K562 (cell line): ENCODE measurements at regions not wholly inside any gene's neighbourhood (a gene's known extent, or its start where the extent isn't known, plus 50 kb on each side); places are given as distances from the start of the nearest gene placed in this dataset.

Experiments used
- ATAC-seq: fragments of 200-7000 bp; cut with Tn5 transposase; 3 replicates; pipeline ENCODE4 v1.9.1; 2020; ENCODE audit warnings: moderate library complexity
- BruUV-seq: library from RNA; stranded (reverse); fragments of 400-500 nt; replicated peaks from 2 replicates; lab custom pipeline; 2021; lab: Mats Ljungman, UMichigan
- CTCF ChIA-PET: fragments of 300-600 bp; formaldehyde crosslinking; extraction: SDS; loops from one replicate; lab custom pipeline; 2021; ENCODE audit warnings: low intra/inter-chr PET ratio; lab: Yijun Ruan, JAX
- POLR2A ChIA-PET: fragments of 300-600, 350-650 bp; sonication (Branson Sonifier 250); formaldehyde crosslinking; extraction: SDS; loops from one replicate; lab custom pipeline; 2021; ENCODE audit warnings: antibody characterized with exemption, inconsistent platforms; lab: Yijun Ruan, JAX
- DNase-seq, 4 experiments: peaks; one replicate each; pipeline versions ENCODE4 v3.0.0 to v3.0.0-alpha.2; 2011 to 2018; ENCODE audit warnings: low spot score in 3 of 4, mixed read lengths in 3 of 4; ENCODE audit errors: extremely low read depth in 1 of 4
- FAIRE-seq: peaks from 2 replicates; lab custom pipeline; 2011; peaks lifted over from hg19 to GRCh38; lab: Jason Lieb, UNC
- H2AFZ ChIP-seq: 2 replicates; pipeline ENCODE4 v1.6.0; 2011; ENCODE audit warnings: low read depth, low read length, control low read depth, inconsistent platforms
- H3K27ac ChIP-seq: fragments of 200-600 bp; 3 replicates; pipeline ENCODE4 v1.8.0; 2011; ENCODE audit warnings: low read depth, mild to moderate bottlenecking, control low read depth, inconsistent platforms, low read length, moderate library complexity, mixed read lengths; ENCODE audit errors: extremely low read depth
- H3K27me3 ChIP-seq, 2 experiments: fragments of 300-600 bp in 1 of 2; 2 replicates in 1 of 2; 3 replicates in 1 of 2; pipeline versions ENCODE4 v1.6.0 to v1.8.0; 2011; ENCODE audit warnings: inconsistent platforms in 2 of 2, low read length in 2 of 2, mild to moderate bottlenecking in 1 of 2, mixed read lengths in 1 of 2, moderate library complexity in 1 of 2; ENCODE audit not compliant: control insufficient read depth in 2 of 2, insufficient read depth in 2 of 2
- H3K36me3 ChIP-seq: fragments of 300-600 bp; 3 replicates; pipeline ENCODE4 v1.8.0; 2011; ENCODE audit warnings: mild to moderate bottlenecking, low read length, inconsistent platforms; ENCODE audit not compliant: control insufficient read depth, insufficient read depth
- H3K4me1 ChIP-seq, 2 experiments: fragments of 200-600 bp in 1 of 2; replicated peaks in 1 of 2; 2 replicates in 1 of 2; 3 replicates in 1 of 2; pipeline versions ENCODE4 v1.5.1 to v1.8.0; 2011; ENCODE audit warnings: inconsistent platforms in 2 of 2, low read length in 2 of 2, mild to moderate bottlenecking in 1 of 2, mixed read lengths in 1 of 2, moderate library complexity in 1 of 2; ENCODE audit not compliant: control insufficient read depth in 2 of 2, insufficient read depth in 2 of 2
- H3K4me2 ChIP-seq: 2 replicates; pipeline ENCODE4 v1.6.1; 2011; ENCODE audit warnings: low read length, control low read depth, inconsistent platforms, mixed read lengths; ENCODE audit not compliant: insufficient read depth
- H3K4me3 ChIP-seq: fragments of 200-600 bp; sonication (generic), shearing (Covaris generic); 2 replicates; pipeline ENCODE4 v1.5.1; 2016; ENCODE audit warnings: control low read depth, inconsistent platforms
- H3K79me2 ChIP-seq: fragments of 200-600 bp; 3 replicates; pipeline ENCODE4 v1.8.0; 2011; ENCODE audit warnings: low read length, inconsistent platforms; ENCODE audit not compliant: control insufficient read depth, insufficient read depth
- H3K9ac ChIP-seq, 2 experiments: 2 replicates each; pipeline versions ENCODE4 v1.6.0 to v1.6.1; 2011; ENCODE audit warnings: low read depth in 2 of 2, low read length in 2 of 2, control low read depth in 1 of 2, inconsistent platforms in 1 of 2, mild to moderate bottlenecking in 1 of 2, mixed read lengths in 1 of 2; ENCODE audit not compliant: insufficient read depth in 1 of 2
- H3K9me1 ChIP-seq: one replicate; pipeline ENCODE4 v1.6.0; 2011; ENCODE audit warnings: inconsistent platforms, mild to moderate bottlenecking, low read length, moderate library complexity; ENCODE audit not compliant: control insufficient read depth, insufficient read depth
- H3K9me3 ChIP-seq: replicated peaks from 2 replicates; pipeline ENCODE4 v1.5.1; 2011; ENCODE audit warnings: low read depth, low read length, inconsistent platforms; ENCODE audit not compliant: control insufficient read depth, insufficient read depth
- H4K20me1 ChIP-seq: replicated peaks from 2 replicates; pipeline ENCODE4 v1.6.1; 2011; ENCODE audit warnings: low read length, inconsistent platforms, mixed read lengths; ENCODE audit not compliant: control insufficient read depth, insufficient read depth
- BHLHE40 ChIP-seq: IDR thresholded peaks from 2 replicates; pipeline ENCODE4 v1.6.1; 2011; ENCODE audit warnings: low read length, improper control_type of control experiment
- CHD7 ChIP-seq: fragments of 200-600 bp; sonication (generic); IDR thresholded peaks from one replicate; pipeline ENCODE4 v1.6.1; 2012; ENCODE audit warnings: mild to moderate bottlenecking, low read depth, low read length, inconsistent platforms
- E2F8 ChIP-seq: fragments of 450-650 bp; IDR thresholded peaks from 2 replicates; pipeline ENCODE4 v1.7.1; 2018; ENCODE audit warnings: mild to moderate bottlenecking, low read depth; ENCODE audit not compliant: partially characterized antibody
- PPARD ChIP-seq: fragments of 250-450 bp; sonication (Bioruptor Pico); IDR thresholded peaks from 2 replicates; pipeline ENCODE4 v1.8.0; 2022; ENCODE audit warnings: inconsistent platforms, mild to moderate bottlenecking, moderate library complexity
- SNIP1 ChIP-seq: fragments of 450-650 bp; IDR thresholded peaks from 2 replicates; pipeline ENCODE4 v1.7.1; 2017; ENCODE audit warnings: low read depth, mild to moderate bottlenecking
- THAP7 ChIP-seq: fragments of 250-450 bp; sonication (Bioruptor Pico); IDR thresholded peaks from 2 replicates; pipeline ENCODE4 v1.5.0; 2021
- WGBS: fragments of 100-300 bp; shearing (Covaris generic); methylation state at CpG from one replicate; pipeline ENCODE4 v1.1.6; 2016; ENCODE audit warnings: low coverage, mixed read lengths; ENCODE audit not compliant: insufficient coverage; ENCODE audit errors: missing lambda C conversion rate; 5-methylcytosine and 5-hydroxymethylcytosine counted together
- in situ Hi-C: fragments of 300-500 bp; cut with MboI; formaldehyde crosslinking; loops from 4 replicates; pipeline ENCODE4 v1.15.0; 2018; ENCODE audit warnings: inconsistent platforms, mixed read lengths
- intact Hi-C: fragments of 100-400 bp; cut with micrococcal nuclease; formaldehyde crosslinking; loops from 2 replicates; pipeline ENCODE4 v1.14.2; 2022

- Histone ChIP-seq H3K9me1 (no peaks in the 10 kb centered on the region), H3K4me2 (no peak overlapping the region), H3K9me3 (no peaks in the 10 kb centered on the region), H4K20me1 (no peaks in the 10 kb centered on the region), H3K36me3 (no peaks in the 10 kb centered on the region), H3K79me2 (no peaks in the 10 kb centered on the region), H3K4me1 (no peaks in the 10 kb centered on the region), H2AFZ (no peak overlapping the region), H3K27me3 (no peaks in the 10 kb centered on the region), H3K27ac (no peak overlapping the region), H3K4me3 (no peak overlapping the region), H3K9ac (no peak overlapping the region)
- in situ Hi-C loops = no loop called here
- no peak for FAIRE-seq
- intact Hi-C loops = no loop called here
- ATAC-seq = no peak
- BruUV-seq = no TSS peak
- ChIA-PET POLR2A (no interaction called here), CTCF (no interaction called here)
- DNase-seq = no peak
- 0% methylated on average over 2 of the region's 2 CpGs for WGBS
- TF ChIP-seq CHD7 (no peak), BHLHE40 (no peak), E2F8 (no peak), SNIP1 (no peak), THAP7 (CRISPR knock-in tag) (no peak), PPARD (CRISPR knock-in tag) (no peak)
Observed at GRCh38 chr18:44437603-44438002, 243.1 kb upstream of the SETBP1 start.
